GM19438 (cell line): ENCODE measurements at regions not wholly inside any gene's neighbourhood (a gene's known extent, or its start where the extent isn't known, plus 50 kb on each side); places are given as distances from the start of the nearest gene placed in this dataset.

Experiments
- ATAC-seq: cut with Tn5 transposase; IDR thresholded peaks from one replicate; pipeline ENCODE4 v1.9.1; 2021; ENCODE audit warnings: low read depth; ENCODE audit not compliant: unreplicated experiment

DNA sequence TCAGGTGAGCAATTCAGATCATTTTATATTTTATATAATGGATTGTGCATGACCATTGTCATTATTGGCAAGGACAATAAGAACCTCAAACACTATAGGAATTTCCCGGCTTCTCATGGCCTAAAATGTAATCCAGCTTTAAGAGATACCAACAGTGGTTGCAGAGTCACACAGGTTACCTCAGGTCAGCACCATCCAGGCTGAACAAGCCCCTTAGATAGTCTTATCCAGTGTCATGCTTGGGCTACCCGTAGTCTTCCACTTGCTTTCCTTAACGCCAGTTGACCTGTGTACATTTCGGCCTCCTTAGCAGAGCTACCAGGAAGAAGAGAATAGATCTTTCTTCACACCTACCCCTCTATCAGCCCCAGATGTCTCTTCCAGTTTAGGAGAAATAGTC lies 293.3 kb upstream of the SYT4 start:
- no peak for ATAC-seq

DNA sequence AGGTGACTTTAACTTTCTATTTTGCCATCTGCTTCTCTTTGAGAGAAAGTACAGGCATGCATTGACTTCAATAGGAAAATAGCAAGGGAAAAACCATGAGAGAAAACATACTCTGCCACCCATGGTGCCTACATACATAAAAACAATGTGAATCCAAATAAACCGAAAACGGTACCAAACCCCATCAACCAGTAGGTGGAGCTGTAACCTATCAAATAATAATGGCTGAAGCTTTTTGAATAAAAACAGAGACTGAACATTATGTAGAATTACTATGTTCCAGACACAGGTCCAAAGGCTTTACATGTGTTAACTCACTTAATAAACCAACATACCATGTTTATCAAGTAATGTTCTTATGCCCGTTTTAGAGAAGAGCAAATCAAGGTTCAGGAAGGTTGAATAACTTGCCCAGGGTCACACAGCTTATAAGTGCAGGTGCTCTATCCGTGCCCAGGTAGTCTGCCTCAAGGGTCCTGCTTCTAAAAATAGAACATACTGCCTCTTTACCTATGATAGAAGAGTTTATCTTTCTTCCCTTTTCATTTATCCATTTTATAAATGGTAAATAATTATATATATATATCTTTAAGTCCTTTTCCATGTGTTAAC lies 293.9 kb upstream of the SYT4 start:
- ATAC-seq, result no peak

DNA sequence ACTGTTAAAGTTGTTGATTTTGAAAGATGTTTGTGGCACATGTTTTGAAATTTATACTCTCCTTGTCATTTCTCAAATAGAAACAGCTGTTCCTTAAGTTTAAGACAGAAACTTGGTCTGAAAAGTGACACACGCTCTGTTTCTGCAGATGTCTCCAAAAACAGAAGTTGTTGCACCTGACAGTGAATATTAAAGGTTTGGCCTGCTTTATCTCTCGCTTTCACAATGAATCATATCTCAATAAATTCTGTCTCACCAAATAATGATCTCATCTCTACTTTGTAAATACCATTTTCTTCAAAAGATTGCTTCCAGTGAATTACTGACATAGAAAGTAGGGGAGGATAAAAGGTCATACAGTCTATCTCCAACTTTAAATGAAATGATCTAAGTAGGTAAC lies 294.9 kb upstream of the SYT4 start:
- no peak for ATAC-seq

DNA sequence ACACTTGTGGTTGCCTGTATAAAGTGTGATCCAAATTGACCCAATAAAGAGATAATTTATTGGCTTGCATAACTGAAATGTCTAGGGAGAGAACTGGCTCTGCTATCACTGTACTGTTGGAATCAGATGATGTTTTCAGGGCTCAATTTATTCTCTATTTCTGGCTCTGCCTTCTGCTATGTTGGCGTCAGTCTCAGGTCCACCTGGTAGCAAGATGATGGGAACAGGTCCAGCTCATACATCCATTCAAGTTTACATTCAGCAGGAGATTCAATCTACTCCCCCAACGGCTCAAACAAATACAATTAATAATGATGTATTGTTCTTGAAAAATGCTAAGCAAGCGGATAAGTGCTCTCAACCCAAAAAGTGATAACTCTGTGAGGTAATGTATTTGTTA lies 297.7 kb upstream of the SYT4 start:
- no peak for ATAC-seq

DNA sequence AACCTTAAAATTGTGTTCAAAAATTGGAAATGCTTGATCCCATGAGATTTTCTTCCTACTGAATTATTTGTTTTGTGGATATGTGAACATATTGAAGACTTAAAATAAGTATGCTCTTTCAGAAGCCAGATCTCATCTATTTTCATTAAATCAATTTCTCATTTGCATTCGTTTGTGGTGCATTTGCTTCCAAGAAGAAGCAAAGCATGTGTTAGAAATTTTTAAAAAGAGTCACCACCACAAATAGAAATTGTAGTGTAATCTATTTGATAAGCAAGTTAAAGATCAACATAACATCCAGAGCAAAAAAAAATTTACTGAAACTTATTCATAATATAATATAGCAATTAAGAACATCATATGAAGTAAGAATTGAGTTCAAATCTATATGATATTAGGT lies 300.9 kb upstream of the SYT4 start:
- no peak for ATAC-seq

DNA sequence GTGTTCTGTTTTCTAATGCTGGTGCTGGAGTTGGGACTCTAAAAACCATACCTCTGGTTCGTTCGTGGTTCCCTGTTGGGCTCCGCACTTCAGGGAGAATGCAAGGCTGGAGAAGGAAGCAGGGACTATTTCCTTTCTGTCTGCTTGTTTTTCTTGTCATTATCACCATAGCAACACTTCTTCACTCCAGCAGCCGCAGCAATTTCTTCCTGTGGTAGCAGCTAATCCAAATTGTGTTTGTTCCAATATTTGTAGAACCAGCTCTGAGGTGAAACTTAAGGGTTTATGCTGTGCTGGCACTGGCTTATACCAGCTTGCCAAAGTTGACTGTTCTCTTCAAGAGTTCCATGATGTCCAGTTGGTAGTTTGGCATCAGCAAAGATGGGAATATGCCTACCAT lies 301.4 kb upstream of the SYT4 start:
- no peak for ATAC-seq

DNA sequence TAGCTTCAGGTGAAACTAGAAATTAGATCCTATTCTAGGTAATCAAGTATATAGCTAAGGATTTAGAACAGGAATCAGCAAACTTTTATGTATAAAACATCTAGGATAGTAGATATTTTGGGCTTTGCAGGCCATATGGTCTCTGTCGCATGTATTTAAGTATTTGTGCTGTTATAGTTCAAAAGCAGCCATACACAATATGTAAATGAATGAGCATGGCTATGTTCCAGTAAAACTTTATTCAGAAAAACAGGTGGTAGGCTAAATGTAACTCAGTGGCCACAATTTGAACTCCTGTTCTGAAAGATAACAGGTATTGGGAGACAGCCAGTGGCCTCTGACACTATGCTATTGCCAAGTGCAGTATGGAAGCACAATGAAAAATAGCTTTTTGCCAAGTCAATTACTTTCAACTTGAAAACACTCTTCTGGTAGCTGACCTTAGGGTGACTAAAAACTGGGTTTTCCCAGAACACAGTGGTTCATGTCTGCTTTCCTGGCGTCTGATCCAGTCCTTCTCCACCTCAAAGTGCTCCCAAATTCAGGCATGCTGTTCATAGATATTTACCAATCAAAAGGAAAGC lies 304.7 kb upstream of the SYT4 start:
- ATAC-seq, result no peak

DNA sequence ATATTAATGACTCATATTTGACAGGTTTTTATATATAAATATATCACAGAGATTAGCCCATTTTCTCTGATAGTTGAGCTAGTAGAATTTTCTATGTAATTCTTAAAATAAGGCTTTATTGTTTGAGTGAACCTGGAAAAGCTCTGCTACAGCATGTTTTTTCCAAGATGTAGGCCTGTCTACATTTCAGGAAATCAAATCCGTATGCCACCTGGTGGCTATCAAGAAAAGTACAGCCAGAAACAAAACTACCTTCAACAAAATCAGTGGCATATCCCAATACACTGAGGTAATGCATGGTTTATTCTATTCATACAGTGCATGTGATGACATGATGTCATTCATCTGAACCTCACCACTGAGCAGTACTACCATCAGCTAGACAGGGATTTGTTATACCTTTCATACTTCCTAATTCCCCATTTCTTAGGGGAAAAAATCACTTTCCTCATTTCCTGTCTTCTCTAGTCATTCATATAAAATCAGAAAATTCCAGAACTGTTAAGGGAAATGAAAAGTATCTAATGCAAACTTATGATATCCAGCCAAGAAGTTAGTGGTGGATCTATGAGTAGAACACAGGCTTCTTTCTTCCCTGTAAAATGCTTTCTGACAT lies 310.4 kb upstream of the SYT4 start:
- no peak for ATAC-seq

DNA sequence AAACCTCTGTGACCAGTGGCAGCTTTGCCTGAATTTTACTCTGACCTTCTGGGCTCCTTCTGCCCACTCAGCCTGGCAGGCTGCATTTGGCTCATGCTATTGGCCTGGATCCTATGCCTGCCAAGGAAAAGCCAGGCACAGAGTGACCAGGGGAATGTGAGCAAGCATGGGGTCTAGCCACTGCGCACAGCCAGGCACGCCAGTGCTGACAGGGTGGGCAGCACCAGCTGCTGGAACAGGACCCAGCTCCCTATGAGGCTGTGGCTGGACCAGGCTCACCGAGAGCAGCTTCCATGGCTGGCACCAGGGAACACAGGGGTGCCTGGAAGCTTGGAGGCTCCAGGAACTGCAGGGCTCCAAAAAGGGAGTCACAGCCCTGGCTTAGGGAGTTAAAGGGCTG lies 311.5 kb upstream of the SYT4 start:
- ATAC-seq, result no peak

DNA sequence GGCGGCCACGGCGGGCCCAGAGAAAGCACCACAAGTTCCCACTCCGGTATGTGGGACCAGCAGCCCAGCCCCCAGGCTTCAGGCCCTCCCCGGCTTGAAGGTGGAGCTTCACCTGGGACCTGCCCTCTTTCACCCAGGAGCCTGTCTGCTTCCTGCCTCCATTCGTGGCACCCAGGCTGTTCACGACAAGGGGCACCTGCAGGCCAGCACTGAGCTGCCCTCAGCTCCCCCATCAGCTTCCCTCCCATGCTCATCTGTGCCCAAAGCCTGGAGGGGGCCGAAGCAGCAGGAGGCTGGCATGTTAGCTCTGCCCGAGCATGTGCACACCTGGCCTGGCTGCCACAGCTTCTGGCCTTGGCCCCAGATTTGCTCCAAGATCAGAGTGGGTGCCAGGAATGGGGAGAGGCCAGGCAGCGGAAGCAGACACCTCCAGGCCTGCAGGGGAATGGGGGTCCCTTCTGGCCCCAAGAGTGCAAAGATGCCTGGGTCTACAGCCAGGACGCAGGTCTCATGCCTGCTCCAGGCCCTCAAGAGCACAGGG lies 312.4 kb upstream of the SYT4 start:
- ATAC-seq, result no peak

DNA sequence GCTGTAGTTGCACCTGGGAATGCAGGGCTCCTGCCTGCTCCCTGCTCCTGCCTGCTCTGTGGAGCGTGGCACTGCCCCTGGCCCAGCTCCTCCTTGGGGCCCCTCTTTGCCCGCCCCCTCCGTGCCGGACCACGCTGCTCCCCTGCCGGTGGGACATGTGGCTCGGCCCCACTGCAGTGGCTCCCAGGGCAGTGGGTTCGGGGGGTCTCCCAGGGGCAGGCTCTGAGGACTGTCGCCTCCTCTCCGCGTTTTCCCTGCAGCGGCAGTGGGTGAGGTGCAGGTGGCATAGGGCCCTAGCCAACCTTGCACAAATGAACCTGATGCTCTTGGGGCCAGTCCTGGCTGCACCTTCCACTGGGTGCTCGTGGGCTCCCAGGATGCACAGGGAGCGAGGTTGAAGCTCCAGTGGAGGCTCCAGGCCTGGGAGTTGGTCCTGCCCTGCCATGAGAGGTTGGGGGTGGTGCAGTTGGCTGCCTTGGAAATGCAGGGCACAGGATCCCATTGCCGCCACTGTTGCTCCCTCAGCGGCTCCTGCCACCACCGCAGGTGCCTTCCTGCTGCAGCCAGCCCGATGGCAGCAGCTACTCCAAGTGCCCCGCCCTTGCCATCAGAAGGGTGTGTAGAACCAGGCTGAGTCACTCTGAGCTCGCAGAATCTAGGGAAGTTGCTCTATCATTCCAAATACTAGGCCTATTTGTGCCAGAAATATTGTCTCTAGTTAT lies 313.1 kb upstream of the SYT4 start:
- no peak for ATAC-seq

DNA sequence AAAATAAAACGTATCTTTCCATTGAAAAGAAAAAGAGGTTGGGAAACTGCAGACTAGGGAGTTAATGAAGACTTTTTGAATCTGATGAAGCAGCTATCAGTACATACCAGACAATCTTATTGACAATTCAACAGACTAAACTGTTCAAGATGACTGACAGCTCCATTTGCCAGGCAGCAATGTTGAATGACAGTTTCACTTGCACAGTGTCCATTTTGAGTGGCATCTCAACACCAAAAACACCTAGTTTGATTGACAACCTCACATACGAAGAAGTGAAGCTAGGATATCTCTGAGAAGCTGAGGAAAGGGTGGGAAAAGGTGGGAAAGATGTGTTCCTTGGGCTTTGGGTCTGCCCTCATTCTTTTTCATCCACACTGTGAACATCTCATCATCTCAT lies 315.0 kb upstream of the SYT4 start:
- no peak for ATAC-seq

DNA sequence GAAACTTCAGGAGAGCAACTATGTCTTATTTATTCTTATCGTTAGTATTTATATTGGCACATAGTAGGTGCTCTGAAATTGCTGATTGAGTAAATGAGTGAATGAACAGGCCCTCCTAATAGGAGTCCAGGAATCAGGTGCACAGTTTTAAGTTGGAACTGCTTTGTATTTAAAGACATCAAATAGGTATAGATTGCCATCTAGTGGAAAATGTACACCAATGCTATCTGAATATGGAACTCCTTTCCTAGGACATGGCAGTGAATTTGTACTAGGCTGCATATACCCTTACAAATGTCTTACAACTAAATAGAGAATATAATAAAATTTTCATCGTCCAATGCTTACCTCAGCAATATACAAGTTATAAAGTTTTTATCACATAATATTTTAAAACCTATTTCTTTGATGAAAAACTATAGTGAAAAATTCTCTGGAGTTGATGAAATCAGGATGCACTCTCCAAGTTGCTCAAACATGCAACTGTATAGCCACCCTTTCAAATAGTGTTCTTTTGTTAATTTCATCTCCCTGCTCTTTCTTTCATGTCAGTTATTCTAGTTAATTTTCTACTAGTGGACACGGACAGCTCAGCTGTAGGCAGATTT lies 318.9 kb upstream of the SYT4 start:
- peak; percentile 72 for ATAC-seq

DNA sequence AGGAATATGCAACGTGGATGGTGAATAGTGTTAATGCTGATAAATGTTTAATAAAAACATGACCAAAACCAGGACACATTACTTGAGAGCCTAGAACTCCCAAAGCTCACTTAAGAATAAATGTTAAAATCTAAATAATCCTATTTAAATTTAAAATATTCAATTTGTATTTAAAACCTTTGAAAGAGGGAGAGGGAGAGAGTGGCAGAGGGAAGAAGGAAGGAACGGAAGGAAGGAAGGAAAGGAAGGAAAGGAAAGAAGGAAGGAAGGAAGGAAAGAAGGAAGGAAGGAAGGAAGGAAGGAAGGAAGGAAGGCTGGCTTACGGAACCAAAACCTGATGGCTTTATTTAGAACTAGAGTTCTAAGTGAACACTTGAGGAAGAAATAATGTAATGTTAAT lies 324.1 kb upstream of the SYT4 start:
- no peak for ATAC-seq

DNA sequence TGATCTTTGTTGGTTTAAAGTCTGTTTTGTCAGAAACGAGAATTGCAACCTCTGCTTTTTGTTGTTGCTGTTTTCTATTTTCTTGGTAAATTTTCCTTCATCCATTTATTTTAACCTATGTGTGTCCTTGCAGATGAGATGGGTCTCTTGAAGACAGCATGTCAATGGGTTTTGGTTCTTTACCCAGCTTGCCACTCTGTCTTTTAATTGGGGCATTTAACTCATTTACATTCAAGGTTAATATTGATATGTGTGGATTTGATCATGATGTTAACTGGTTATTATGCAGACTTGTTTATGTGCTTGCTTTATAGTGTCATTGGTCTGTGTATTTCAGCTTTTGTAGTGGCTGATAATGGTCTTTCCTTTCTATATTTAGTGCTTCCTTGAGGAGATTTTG lies 327.9 kb upstream of the SYT4 start:
- ATAC-seq, result no peak

DNA sequence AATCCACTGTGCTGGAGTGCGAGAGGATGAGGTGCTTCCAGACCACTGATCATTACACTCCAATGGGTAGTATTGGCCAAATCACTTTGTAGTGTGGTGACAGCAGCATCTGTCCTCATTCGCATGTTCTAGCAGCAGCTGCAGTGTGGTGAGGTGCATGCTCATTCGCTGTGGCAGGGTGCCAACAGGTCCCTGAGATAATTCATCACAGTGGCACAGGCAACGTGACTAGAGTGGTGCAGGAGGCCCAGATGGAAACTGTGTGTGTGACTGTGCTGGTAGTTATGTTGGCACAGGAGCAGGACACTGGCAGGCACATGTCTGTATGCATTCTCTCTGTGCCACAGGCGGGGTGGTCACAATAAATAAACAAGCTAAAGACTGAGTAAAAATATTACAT lies 329.5 kb upstream of the SYT4 start:
- no peak for ATAC-seq

DNA sequence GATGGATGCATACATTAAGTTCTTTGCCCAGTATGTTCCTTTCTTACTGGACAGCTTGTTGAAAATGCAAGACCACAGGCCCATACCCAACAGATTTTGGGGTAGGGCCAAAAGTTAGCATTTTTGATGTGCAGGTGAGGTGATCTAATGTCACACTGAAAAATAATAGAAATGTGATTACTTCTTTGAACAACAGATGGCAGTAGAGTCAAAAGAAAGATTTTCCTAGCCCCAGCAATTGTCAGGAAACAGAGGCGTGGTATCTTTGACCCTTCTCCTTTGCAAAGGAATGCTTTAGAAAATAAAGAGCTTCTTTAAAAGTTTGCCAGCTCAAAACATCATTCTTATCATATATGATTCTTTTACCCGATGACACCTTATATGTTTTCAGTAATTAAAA lies 343.6 kb upstream of the SYT4 start:
- ATAC-seq, result peak; percentile 60

DNA sequence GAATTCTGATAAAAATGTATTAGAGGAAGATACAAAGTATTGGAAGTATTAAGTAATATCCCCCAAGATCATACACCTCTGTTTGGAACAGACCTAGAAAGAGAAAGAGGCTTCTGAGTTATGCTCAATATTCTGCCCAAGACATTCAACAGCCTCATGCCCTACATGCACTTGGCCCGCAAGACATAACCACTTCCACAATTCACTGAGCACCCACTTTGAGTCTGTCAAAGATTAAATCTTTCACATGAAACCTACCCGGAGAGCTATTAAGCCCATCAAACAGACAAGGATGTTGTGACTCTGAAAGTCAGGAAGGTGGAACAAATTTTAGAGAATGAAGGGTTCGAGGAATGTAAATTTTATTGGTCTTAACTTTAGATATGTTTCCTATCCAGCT lies 344.7 kb upstream of the SYT4 start:
- no peak for ATAC-seq

DNA sequence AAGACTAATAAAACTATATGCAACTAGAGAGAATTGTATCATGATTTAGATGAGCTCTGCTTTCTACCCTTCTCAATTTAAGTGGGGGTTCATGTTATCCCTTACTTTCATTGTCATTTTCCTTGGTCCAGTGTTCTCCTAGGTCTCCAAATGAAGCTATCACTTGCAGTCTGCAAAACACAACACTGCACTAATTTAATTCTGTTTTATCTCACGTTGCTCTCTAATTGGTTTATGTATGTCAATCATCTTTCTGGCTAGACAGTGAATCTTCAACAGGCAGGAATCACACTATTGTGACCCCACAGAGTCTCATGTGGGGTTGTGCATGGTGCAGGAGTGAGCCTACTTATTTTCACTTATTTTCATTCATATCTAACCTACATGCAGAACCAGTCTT lies 348.3 kb upstream of the SYT4 start:
- no peak for ATAC-seq

DNA sequence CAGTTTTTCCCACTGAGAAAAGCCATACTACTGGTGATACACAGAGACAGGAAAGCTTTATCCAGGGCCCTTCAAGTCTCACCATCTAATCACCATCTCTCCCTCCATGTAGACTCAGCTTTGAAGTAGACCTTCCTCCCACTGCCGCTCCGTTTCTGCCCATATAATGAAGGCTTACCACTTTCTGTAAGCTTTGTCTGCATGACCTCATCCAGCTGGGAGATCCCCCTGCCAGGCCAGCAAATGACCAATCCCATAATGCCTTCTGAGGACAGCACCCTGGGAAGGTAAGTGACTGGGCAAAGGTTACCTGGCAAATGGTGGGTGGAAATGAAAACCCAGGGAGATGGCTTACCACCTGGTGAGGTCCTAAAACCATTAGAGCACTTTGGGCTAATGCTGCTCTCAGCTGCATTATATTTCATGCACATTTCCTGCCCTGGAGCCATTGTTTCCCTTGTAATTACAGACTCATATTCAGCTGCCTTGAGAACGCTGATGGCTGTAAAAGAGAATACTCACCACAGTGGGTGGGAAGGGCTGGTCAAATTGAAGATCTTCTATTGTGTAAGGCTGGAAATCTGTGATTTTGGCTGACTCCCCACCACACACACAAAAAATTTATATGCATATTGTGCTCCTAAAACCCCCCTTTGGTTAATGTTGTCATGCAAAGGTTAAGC lies 350.7 kb upstream of the SYT4 start:
- no peak for ATAC-seq

DNA sequence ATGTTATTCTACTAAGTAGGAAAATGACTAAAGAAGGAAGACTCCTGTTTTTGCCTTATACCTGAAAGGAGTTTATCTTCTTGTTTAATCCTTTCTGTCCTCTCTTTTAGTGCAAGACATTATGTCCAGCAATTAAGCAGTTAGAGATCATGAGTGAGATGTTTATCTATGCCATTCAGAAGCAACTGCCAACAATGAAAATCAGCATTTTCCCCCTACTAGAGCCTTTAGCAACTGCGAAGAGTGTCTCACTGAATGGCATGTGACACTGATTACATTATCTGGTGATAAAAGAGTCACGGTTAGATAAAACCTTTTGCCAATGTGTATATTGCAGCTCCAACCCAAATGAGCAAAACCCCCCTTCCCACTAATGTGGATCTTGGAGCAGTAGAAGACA lies 357.7 kb upstream of the SYT4 start:
- no peak for ATAC-seq
